Endothelial cell of umbilical vein (primary cell): ENCODE measurements at regions not wholly inside any gene's neighbourhood (a gene's known extent, or its start where the extent isn't known, plus 50 kb on each side); places are given as distances from the start of the nearest gene placed in this dataset.

Experiments used
- BruUV-seq: library from RNA; stranded (reverse); fragments of 400-500 nt; replicated peaks from 2 replicates; lab custom pipeline; 2021; lab: Mats Ljungman, UMichigan
- CTCF ChIA-PET: fragments of 300-600, 350-600 bp; sonication (Branson Sonifier 250); formaldehyde crosslinking; loops from one replicate; lab custom pipeline; 2021; ENCODE audit warnings: antibody characterized with exemption, inconsistent platforms; lab: Charles Lee
- POLR2A ChIA-PET: fragments of 300-600, 350-600 bp; sonication (Branson Sonifier 250); formaldehyde crosslinking; loops from one replicate; lab custom pipeline; 2021; ENCODE audit warnings: antibody characterized with exemption, inconsistent platforms; lab: Charles Lee
- DNase-seq: peaks from one replicate; pipeline ENCODE4 v3.0.0-alpha.2; 2011; ENCODE audit warnings: low read depth, low spot score
- FAIRE-seq: peaks from 2 replicates; lab custom pipeline; 2011; peaks lifted over from hg19 to GRCh38; lab: Jason Lieb, UNC
- H2AFZ ChIP-seq: 2 replicates; pipeline ENCODE4 v1.6.0; 2012; ENCODE audit warnings: low read depth, low read length, control low read depth, inconsistent platforms
- H3K27ac ChIP-seq: 2 replicates; pipeline ENCODE4 v1.5.1; 2011; ENCODE audit warnings: low read depth, mild to moderate bottlenecking, control low read depth, low read length, moderate library complexity; ENCODE audit not compliant: insufficient read depth
- H3K27me3 ChIP-seq, 2 experiments: 2 replicates each; pipeline versions ENCODE4 v1.6.0 to v1.6.1; 2011; ENCODE audit warnings: low read length in 2 of 2, mixed read lengths in 1 of 2; ENCODE audit not compliant: control insufficient read depth in 2 of 2, insufficient read depth in 2 of 2
- H3K36me3 ChIP-seq, 2 experiments: 2 replicates in 1 of 2; 3 replicates in 1 of 2; pipeline ENCODE4 v1.5.1; 2011; ENCODE audit warnings: low read length in 2 of 2, mild to moderate bottlenecking in 1 of 2, moderate library complexity in 1 of 2; ENCODE audit not compliant: control insufficient read depth in 2 of 2, insufficient read depth in 2 of 2; ENCODE audit errors: extremely low read depth in 1 of 2
- H3K4me1 ChIP-seq: 3 replicates; pipeline ENCODE4 v1.5.1; 2011; ENCODE audit warnings: mild to moderate bottlenecking, low read length; ENCODE audit not compliant: control insufficient read depth, insufficient read depth; ENCODE audit errors: extremely low read depth
- H3K4me2 ChIP-seq: 2 replicates; pipeline ENCODE4 v1.6.1; 2011; ENCODE audit warnings: low read length, control low read depth, mixed read lengths; ENCODE audit not compliant: insufficient read depth
- H3K4me3 ChIP-seq, 3 experiments: fragments of 200-600 bp in 1 of 3; sonication (generic), shearing (Covaris generic) in 1 of 3; replicated peaks in 1 of 3; 2 replicates each; pipeline ENCODE4 v1.5.1; 2011 to 2016; ENCODE audit warnings: control low read depth in 3 of 3, low read length in 3 of 3, mild to moderate bottlenecking in 2 of 3, inconsistent platforms in 1 of 3, low read depth in 1 of 3, moderate library complexity in 1 of 3; ENCODE audit not compliant: insufficient read depth in 1 of 3
- H3K79me2 ChIP-seq: 2 replicates; pipeline ENCODE4 v1.6.0; 2012; ENCODE audit warnings: low read length, inconsistent platforms; ENCODE audit not compliant: control insufficient read depth, insufficient read depth
- H3K9ac ChIP-seq: replicated peaks from 2 replicates; pipeline ENCODE3; 2011; ENCODE audit warnings: low read length, control low read depth; ENCODE audit not compliant: insufficient read depth; ENCODE audit errors: extremely low read depth
- H3K9me1 ChIP-seq: replicated peaks from 3 replicates; pipeline ENCODE4 v1.6.0; 2011; ENCODE audit warnings: mild to moderate bottlenecking, low read length; ENCODE audit not compliant: control insufficient read depth, insufficient read depth; ENCODE audit errors: extremely low read depth
- H3K9me3 ChIP-seq: replicated peaks from 2 replicates; pipeline ENCODE4 v1.5.1; 2012; ENCODE audit warnings: low read length, inconsistent platforms; ENCODE audit not compliant: control insufficient read depth, insufficient read depth
- H4K20me1 ChIP-seq: replicated peaks from 2 replicates; pipeline ENCODE3; 2011; ENCODE audit warnings: mild to moderate bottlenecking, low read length; ENCODE audit not compliant: control insufficient read depth, insufficient read depth; ENCODE audit errors: extremely low read depth
- EZH2 ChIP-seq: IDR thresholded peaks from 2 replicates; pipeline ENCODE4 v1.6.1; 2012; ENCODE audit warnings: borderline replicate concordance, low read depth, mild to moderate bottlenecking, moderate library complexity, low read length, inconsistent platforms; ENCODE audit not compliant: severe bottlenecking
- FOS ChIP-seq: IDR thresholded peaks from 2 replicates; pipeline ENCODE4 v1.6.1; 2011; ENCODE audit warnings: mild to moderate bottlenecking, low read length, moderate library complexity, borderline replicate concordance; ENCODE audit not compliant: insufficient read depth
- GATA2 ChIP-seq: IDR thresholded peaks from 2 replicates; pipeline ENCODE4 v1.7.0; 2011; ENCODE audit warnings: low read depth, mild to moderate bottlenecking, moderate library complexity, mixed read lengths, low read length; ENCODE audit not compliant: insufficient read length, insufficient read depth
- JUN ChIP-seq: IDR thresholded peaks from 2 replicates; pipeline ENCODE4 v1.6.1; 2011; ENCODE audit warnings: borderline replicate concordance, low read depth; ENCODE audit not compliant: insufficient read length, insufficient read depth
- MYC ChIP-seq: IDR thresholded peaks from one replicate; pipeline ENCODE4 v1.6.1; 2011; ENCODE audit warnings: mild to moderate bottlenecking, low read depth, low read length
- POLR2A ChIP-seq: IDR thresholded peaks from 2 replicates; pipeline ENCODE4 v1.6.1; 2012; ENCODE audit warnings: low read depth, mild to moderate bottlenecking, control low read depth, low read length
- POLR2AphosphoS5 ChIP-seq: IDR thresholded peaks from 2 replicates; pipeline ENCODE4 v1.6.1; 2012; ENCODE audit warnings: low read depth, mild to moderate bottlenecking, control low read depth, low read length, moderate library complexity; ENCODE audit not compliant: insufficient read depth
- dilution Hi-C: fragments of 300-500 bp; cut with MboI; formaldehyde crosslinking; loops from one replicate; pipeline ENCODE4 v1.15.0; 2019; ENCODE audit warnings: low sequenced_read_pairs; ENCODE audit not compliant: extremely low pct_ligation_motif_present
- intact Hi-C: fragments of 100-400 bp; cut with micrococcal nuclease; formaldehyde crosslinking; loops from one replicate; pipeline ENCODE4 v1.10.0; 2022
- TF ChIP-seq, protein P1 (sequence below): IDR thresholded peaks from 2 replicates; pipeline ENCODE4 v1.6.1; 2011; ENCODE audit not compliant: insufficient read depth, insufficient read length
- TF ChIP-seq, protein P2 (sequence below), 2 donors: IDR thresholded peaks; 1 replicate in 1 of 2; 2 replicates in 1 of 2; pipeline ENCODE4 v1.5.1; 2011; ENCODE audit warnings: low read length in 2 of 2, mild to moderate bottlenecking in 2 of 2, moderate library complexity in 2 of 2, control low read depth in 1 of 2, inconsistent platforms in 1 of 2, low read depth in 1 of 2; ENCODE audit not compliant: insufficient read depth in 1 of 2; ENCODE audit errors: extremely low read depth in 1 of 2

DNA sequence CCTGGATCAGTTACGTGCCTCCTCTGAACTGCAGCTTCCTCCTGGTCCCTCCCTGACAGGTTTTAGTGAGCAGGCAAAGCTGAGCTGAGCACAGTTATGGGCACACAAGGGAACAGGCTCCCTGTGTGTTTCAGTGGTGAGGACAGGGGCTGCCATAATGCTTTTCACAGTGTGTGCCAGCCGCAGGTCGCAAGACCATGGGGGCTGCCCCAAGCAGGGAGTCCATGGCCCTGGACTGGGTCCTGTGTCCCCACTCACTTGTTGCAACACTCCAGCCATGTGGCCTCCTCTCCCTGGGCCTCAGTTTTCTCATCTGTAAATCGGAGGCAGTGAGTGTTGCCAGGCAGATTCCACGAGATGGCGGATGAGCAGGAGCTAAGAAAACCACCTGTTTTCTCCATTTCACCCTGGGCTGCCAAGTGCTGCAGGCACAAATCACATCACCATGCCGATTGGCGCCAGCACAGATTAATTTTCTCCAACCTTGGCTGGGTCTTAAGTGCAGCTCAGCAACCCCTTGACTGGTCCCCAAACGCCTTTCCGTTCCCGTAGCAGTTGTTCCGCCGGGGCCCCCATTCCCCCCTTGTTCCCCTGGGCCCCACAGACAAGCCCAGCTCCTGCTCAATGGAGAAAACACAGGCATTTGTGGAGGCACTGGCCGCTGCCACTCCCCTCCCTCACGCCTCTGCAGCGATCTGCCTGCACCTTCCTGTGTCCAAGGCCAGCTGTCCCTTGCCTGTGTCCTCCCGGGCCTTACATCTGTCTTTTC lies 57.1 kb upstream of the NNAT start:
- H2AFZ ChIP-seq: no peak overlapping the region
- intact Hi-C loops (loop anchor here (1.0 kb wide), 1 partner anchor 12 kb away; no protein-coding TSS in a partner anchor), dilution Hi-C loops (no loop called here)
- H3K4me3 ChIP-seq: no peak overlapping the region
- DNase-seq: no peak
- H3K36me3 ChIP-seq: no peaks in the 10 kb centered on the region
- H3K9me3 ChIP-seq: no peaks in the 10 kb centered on the region
- no peak for FAIRE-seq
- TF ChIP-seq JUN (no peak), EZH2 (no peak), MYC (no peak), FOS (no peak), GATA2 (no peak), POLR2A (no peak), POLR2AphosphoS5 (no peak)
- TF ChIP-seq, protein P1, sequence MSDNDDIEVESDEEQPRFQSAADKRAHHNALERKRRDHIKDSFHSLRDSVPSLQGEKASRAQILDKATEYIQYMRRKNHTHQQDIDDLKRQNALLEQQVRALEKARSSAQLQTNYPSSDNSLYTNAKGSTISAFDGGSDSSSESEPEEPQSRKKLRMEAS: no peak
- TF ChIP-seq, protein P2, sequence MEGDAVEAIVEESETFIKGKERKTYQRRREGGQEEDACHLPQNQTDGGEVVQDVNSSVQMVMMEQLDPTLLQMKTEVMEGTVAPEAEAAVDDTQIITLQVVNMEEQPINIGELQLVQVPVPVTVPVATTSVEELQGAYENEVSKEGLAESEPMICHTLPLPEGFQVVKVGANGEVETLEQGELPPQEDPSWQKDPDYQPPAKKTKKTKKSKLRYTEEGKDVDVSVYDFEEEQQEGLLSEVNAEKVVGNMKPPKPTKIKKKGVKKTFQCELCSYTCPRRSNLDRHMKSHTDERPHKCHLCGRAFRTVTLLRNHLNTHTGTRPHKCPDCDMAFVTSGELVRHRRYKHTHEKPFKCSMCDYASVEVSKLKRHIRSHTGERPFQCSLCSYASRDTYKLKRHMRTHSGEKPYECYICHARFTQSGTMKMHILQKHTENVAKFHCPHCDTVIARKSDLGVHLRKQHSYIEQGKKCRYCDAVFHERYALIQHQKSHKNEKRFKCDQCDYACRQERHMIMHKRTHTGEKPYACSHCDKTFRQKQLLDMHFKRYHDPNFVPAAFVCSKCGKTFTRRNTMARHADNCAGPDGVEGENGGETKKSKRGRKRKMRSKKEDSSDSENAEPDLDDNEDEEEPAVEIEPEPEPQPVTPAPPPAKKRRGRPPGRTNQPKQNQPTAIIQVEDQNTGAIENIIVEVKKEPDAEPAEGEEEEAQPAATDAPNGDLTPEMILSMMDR (IDR thresholded peaks at IDR 0.05; ENCODE audit: extremely low read depth in 1 of 2, insufficient read depth in 1 of 2, low read depth in 1 of 2, low read length in 2 of 2): no peak
- no peak overlapping the region for H3K4me2 ChIP-seq
- H3K4me1 ChIP-seq: no peaks in the 10 kb centered on the region
- no peak overlapping the region for H3K27ac ChIP-seq
- ChIA-PET POLR2A (no interaction called here), CTCF (interaction anchor here (0.5 to 0.6 kb wide), 2 partner anchors 42 to 348 kb away, joined by 3 read pairs; no protein-coding TSS in a partner anchor)
- no peak overlapping the region for H3K9ac ChIP-seq
- no peaks in the 10 kb centered on the region for H3K79me2 ChIP-seq
- H4K20me1 ChIP-seq: no peaks in the 10 kb centered on the region
- no TSS peak for BruUV-seq
- H3K27me3 ChIP-seq: peaks cover 19 to 23% of the 10 kb centered on the region in 2 experiments
- H3K9me1 ChIP-seq: no peaks in the 10 kb centered on the region
